Nephron progenitor cell (in vitro differentiated cells): ENCODE measurements at regions not wholly inside any gene's neighbourhood (a gene's known extent, or its start where the extent isn't known, plus 50 kb on each side); places are given as distances from the start of the nearest gene placed in this dataset.

Experiments used
- DNase-seq: peaks from one replicate; pipeline ENCODE4 v3.0.0; 2021
- H3K27ac Mint-ChIP-seq: 2 replicates; pipeline ENCODE4 v1.8.0; 2021; ENCODE audit warnings: mild to moderate bottlenecking, moderate library complexity, mixed read lengths
- H3K27me3 Mint-ChIP-seq: 2 replicates; pipeline ENCODE4 v1.8.0; 2021; ENCODE audit warnings: mild to moderate bottlenecking, low read depth, mixed read lengths; ENCODE audit not compliant: poor library complexity
- H3K36me3 Mint-ChIP-seq: 2 replicates; pipeline ENCODE4 v1.8.0; 2021; ENCODE audit warnings: low read depth, mixed read lengths
- H3K4me1 Mint-ChIP-seq: 2 replicates; pipeline ENCODE4 v1.8.0; 2021; ENCODE audit warnings: mixed read lengths
- H3K4me3 Mint-ChIP-seq: 2 replicates; pipeline ENCODE4 v1.8.0; 2021; ENCODE audit warnings: mild to moderate bottlenecking, moderate library complexity, mixed read lengths
- H3K9me3 Mint-ChIP-seq: 2 replicates; pipeline ENCODE4 v1.8.0; 2021; ENCODE audit warnings: mild to moderate bottlenecking, moderate library complexity, mixed read lengths
- CTCF ChIP-seq: fragments of 200-600 bp; sonication (generic); IDR thresholded peaks from 2 replicates; pipeline ENCODE4 v1.5.0; 2021; ENCODE audit warnings: antibody characterized with exemption

- Mint-ChIP-seq H3K27ac (no peak overlapping the region), H3K4me3 (no peak overlapping the region), H3K27me3 (peaks cover 36% of the 10 kb centered on the region), H3K36me3 (peaks cover 13% of the 10 kb centered on the region), H3K4me1 (peaks cover 45% of the 10 kb centered on the region), H3K9me3 (peaks cover 34% of the 10 kb centered on the region)
- no peak for TF ChIP-seq CTCF
- DNase-seq: no peak
Measured at GRCh38 chr22:27489178-27489675, 312.3 kb downstream of the MN1 start.

- DNase-seq: no peak
- no peak overlapping the region for H3K27ac Mint-ChIP-seq
- H3K4me3 Mint-ChIP-seq: no peak overlapping the region
- peaks cover 13% of the 10 kb centered on the region for H3K36me3 Mint-ChIP-seq
- H3K4me1 Mint-ChIP-seq: peaks cover 53% of the 10 kb centered on the region
- H3K27me3 Mint-ChIP-seq: peaks cover 36% of the 10 kb centered on the region
- TF ChIP-seq CTCF: no peak
- peaks cover 34% of the 10 kb centered on the region for H3K9me3 Mint-ChIP-seq
Measured at GRCh38 chr22:27490080-27490479, 311.5 kb downstream of the MN1 start.

GRCh38 chr22:27491888-27492287 is 309.7 kb downstream of the MN1 start:
- Mint-ChIP-seq H3K4me3 (no peak overlapping the region), H3K36me3 (peaks cover 13% of the 10 kb centered on the region), H3K27ac (no peak overlapping the region), H3K4me1 (peaks cover 67% of the 10 kb centered on the region), H3K9me3 (peaks cover 27% of the 10 kb centered on the region), H3K27me3 (peaks cover 32% of the 10 kb centered on the region)
- TF ChIP-seq CTCF: no peak
- DNase-seq: no peak

- no peak for DNase-seq
- H3K27ac Mint-ChIP-seq: no peak overlapping the region
- H3K4me3 Mint-ChIP-seq: no peak overlapping the region
- H3K9me3 Mint-ChIP-seq: peaks cover 22% of the 10 kb centered on the region
- H3K27me3 Mint-ChIP-seq: peaks cover 27% of the 10 kb centered on the region
- H3K4me1 Mint-ChIP-seq: peaks cover 62% of the 10 kb centered on the region
- peaks cover 13% of the 10 kb centered on the region for H3K36me3 Mint-ChIP-seq
- no peak for TF ChIP-seq CTCF
Measured at GRCh38 chr22:27492566-27493201, 308.9 kb downstream of the MN1 start.

- no peak for TF ChIP-seq CTCF
- Mint-ChIP-seq H3K4me1 (peaks cover 57% of the 10 kb centered on the region), H3K27me3 (peaks cover 16% of the 10 kb centered on the region)
Measured at GRCh38 chr22:27493796-27494195, 307.8 kb downstream of the MN1 start.

GRCh38 chr22:27494785-27495184 is 306.8 kb downstream of the MN1 start:
- Mint-ChIP-seq H3K4me3 (peak overlapping the region; percentile 37), H3K4me1 (peaks cover 53% of the 10 kb centered on the region), H3K9me3 (peaks cover 22% of the 10 kb centered on the region), H3K27ac (peak overlapping the region; percentile 91), H3K27me3 (peaks cover 15% of the 10 kb centered on the region), H3K36me3 (peaks cover 13% of the 10 kb centered on the region)
- DNase-seq: peak; percentile 71
- no peak for TF ChIP-seq CTCF

More at GRCh38 chr22:27493796-27494195, 307.8 kb downstream of the MN1 start:
- Mint-ChIP-seq H3K9me3 (peaks cover 22% of the 10 kb centered on the region), H3K36me3 (peaks cover 13% of the 10 kb centered on the region), H3K4me3 (no peak overlapping the region), H3K27ac (no peak overlapping the region)
- DNase-seq: no peak
